HG02943 (cell line): ENCODE measurements at regions not wholly inside any gene's neighbourhood (a gene's known extent, or its start where the extent isn't known, plus 50 kb on each side); places are given as distances from the start of the nearest gene placed in this dataset.

ENCODE experiments used
- ATAC-seq: cut with Tn5 transposase; IDR thresholded peaks from one replicate; pipeline ENCODE4 v1.9.1; 2021; ENCODE audit warnings: mild to moderate bottlenecking, low read depth, moderate library complexity; ENCODE audit not compliant: unreplicated experiment

- no peak for ATAC-seq
These were observed 506.1 kb upstream of the FAM98A start for GRCh38 chr2:34105006-34105767.

GRCh38 chr2:34104601-34105000 lies 505.5 kb upstream of the FAM98A start:
- no peak for ATAC-seq

- ATAC-seq: no peak
These were observed 504.3 kb upstream of the FAM98A start for GRCh38 chr2:34103437-34103836.

GRCh38 chr2:34102339-34102738 lies 503.2 kb upstream of the FAM98A start:
- no peak for ATAC-seq

GRCh38 chr2:34099377-34099776 lies 500.3 kb upstream of the FAM98A start:
- ATAC-seq: no peak

DNA sequence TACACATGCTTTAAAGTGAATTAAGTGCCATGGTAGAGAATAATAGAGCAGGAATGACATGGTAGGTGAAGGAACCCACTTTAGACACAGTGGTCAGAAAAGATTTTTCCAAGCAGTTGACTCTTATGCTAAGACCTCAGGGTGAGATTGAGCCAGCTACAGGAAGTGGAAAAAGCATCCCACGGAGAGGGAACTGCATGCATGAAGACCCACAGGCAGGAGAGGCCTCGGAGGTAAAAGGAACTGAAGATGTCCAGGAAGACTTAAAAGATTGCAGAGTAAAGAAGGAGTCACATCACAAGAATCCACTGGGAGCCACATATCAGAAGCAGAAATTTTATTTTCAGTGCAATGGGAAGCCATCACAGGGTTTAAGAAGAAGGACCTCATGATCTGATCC lies 499.2 kb upstream of the FAM98A start:
- no peak for ATAC-seq

- ATAC-seq: peak; percentile 84
These were observed 497.6 kb upstream of the FAM98A start for GRCh38 chr2:34096562-34097171.

- no peak for ATAC-seq
These were observed 494.7 kb upstream of the FAM98A start for GRCh38 chr2:34093790-34094189.

- no peak for ATAC-seq
These were observed 471.1 kb upstream of the FAM98A start for GRCh38 chr2:34070196-34070595.

DNA sequence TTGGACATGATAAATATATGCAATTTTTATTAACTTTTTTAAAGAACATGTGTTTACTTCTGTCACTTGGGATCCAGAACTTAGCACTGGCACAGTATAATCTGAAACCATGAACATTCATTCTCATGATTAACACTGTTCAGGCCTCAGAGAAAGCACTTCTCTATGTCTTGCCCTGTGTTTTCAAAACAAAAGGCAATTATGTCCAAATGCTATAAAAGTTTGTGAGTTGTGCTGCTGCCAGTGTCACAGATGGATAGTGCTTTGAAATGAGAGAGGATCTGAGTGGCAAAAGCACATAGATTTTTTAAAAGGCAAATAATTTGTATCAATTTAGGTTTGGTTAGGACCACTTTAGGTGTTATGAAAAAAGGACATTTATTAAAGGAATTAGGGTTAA lies 470.5 kb upstream of the FAM98A start:
- no peak for ATAC-seq

DNA sequence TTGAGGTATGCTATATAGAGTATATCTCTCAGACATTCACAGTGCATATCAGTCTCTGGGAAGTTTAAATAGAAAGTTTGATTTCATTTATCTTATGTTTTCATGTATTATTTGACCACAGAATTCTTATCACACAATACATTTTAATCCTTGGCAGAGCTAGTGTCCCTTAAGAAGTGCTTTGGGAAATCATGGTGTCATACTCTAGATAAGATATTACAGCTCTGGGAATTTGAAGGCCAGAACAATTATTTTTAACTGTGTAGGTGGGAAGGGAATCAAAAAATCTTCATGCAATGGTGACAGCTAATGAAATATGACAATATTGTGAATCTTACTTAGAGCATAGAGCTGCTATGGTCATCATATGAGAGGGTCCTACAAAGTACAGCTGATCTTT lies 451.3 kb upstream of the FAM98A start:
- no peak for ATAC-seq

DNA sequence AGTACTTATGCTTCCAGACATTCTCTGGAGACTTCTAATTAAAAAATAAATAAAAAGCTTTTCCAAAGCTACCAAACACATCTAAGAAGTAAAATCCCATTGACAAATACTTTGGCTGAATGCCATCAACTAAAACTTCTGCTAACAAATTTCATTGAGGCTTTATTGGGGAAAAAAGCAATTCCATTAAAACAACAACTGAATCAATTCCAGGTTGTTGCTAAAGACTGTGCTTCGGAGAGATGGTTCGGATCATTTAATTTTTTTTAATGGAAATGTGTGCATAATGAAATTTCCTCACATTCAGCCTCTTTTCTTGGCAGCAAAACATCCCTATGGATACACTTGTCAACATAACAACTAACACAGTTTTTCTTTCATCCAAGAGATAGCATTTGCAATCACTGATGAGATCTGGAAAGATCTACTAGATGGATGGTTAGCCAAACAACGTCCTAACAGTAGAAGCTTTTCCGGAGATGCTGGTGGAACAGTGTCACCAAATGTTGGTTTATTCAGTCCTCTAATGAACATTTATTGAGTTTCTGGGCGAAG lies 446.1 kb upstream of the FAM98A start:
- ATAC-seq: no peak

- ATAC-seq: no peak
These were observed 438.8 kb upstream of the FAM98A start for GRCh38 chr2:34037886-34038285.

DNA sequence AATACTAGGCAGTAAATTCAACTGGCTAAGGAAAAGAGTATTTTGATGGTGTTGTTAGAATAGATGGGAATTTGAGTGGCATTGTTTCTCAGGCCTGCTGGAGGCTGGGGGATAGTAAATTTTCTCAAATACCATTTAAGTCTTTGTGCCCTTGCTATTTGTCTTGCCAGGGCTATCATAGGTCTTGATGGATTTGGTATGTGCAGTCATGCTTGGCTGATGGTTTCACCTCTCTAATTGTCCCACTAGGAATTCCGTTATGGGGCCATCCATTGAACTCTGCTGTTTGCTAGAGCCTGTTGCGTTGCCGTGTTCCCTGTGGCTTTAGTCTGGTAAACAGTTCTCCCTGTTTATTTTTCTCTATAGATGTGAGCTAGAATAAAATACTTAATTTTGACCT lies 438.1 kb upstream of the FAM98A start:
- ATAC-seq: no peak

DNA sequence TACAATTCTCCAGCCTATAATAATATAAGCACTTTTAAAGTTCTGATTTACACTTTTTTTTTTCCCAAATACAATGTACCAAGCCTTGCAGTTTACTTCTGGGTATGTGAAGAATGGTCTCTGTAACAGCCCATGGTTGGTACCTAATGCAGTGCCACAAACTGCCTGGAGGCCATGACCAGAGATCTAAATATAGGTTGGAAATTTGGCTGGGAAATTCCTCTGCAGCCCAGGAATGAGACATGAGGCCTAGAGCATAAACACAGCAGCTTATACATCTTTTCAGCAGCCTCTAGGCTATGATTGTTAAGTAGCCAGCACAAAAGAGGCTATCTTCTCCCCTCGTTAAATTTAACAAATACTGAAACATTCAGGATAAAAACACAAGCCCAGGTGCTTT lies 432.0 kb upstream of the FAM98A start:
- ATAC-seq: no peak

- no peak for ATAC-seq
These were observed 431.2 kb upstream of the FAM98A start for GRCh38 chr2:34030273-34030672.

- ATAC-seq: no peak
These were observed 430.0 kb upstream of the FAM98A start for GRCh38 chr2:34029073-34029472.

DNA sequence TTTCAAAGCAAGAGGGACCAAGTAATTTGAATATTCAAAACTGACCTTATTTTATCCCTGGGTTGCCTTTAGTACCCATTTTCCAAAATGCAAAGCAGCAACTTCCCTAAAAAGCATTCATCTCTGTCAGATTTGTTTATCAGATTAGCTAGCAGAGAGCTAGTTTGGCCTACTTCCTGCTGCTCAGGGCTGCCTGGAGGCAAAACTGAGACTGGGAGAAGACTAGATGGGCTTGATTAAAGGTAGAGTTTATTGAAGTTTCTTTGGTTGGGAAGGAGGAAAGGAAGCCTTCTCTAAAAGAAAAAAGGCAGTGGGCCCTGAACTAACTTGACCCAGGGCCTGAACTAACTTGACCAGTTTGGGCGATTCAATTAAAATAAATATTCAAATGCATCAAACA lies 426.1 kb upstream of the FAM98A start:
- no peak for ATAC-seq

DNA sequence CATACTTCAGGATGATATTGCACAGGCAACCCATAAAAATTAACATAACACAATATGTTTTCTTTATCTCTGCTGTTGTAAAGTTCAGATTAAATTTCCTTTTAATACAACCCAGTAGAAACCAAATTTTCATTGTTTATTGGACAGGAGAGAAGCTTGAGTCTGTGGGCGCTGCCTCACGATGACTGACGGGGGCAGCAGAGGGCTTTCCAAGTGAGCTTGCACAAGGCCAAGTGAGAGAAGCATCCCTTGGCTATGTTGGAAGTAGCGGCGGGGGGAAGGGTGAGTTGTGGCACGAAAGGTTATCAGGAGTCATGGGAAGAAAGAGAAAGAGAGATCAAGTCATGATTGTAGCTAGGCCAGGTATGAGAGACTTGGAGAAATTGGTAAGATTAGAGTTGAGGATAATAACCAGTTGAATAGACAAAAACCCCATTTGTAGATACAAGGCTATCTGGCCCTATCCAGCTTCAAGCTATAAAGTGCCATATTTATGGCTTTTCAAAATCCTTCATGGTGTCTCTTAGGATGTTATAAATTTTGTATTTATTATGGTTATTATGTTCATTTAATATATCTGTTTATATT lies 413.7 kb upstream of the FAM98A start:
- no peak for ATAC-seq

GRCh38 chr2:34011684-34012083 lies 412.6 kb upstream of the FAM98A start:
- ATAC-seq: no peak

GRCh38 chr2:34005901-34006300 lies 406.8 kb upstream of the FAM98A start:
- no peak for ATAC-seq

- no peak for ATAC-seq
These were observed 405.8 kb upstream of the FAM98A start for GRCh38 chr2:34004936-34005335.
